NOMO-1 treated with DMSO at 0.1 percent for 48 hours (cell line): ENCODE measurements at regions not wholly inside any gene's neighbourhood (a gene's known extent, or its start where the extent isn't known, plus 50 kb on each side); places are given as distances from the start of the nearest gene placed in this dataset.
"Not testable (repeated sequence)": the region's sequence is repeated elsewhere in the genome, so short reads cannot be mapped to it uniquely, and the experiment has no call there.

ENCODE experiments used
- DNase-seq: peaks from one replicate; lab custom pipeline; 2025; ENCODE audit not compliant: unreplicated experiment; lab: John Stamatoyannopoulos, UW

GRCh38 chr7:51592842-51593599 is 276.4 kb upstream of the COBL start:
- DNase-seq: no peak

DNA sequence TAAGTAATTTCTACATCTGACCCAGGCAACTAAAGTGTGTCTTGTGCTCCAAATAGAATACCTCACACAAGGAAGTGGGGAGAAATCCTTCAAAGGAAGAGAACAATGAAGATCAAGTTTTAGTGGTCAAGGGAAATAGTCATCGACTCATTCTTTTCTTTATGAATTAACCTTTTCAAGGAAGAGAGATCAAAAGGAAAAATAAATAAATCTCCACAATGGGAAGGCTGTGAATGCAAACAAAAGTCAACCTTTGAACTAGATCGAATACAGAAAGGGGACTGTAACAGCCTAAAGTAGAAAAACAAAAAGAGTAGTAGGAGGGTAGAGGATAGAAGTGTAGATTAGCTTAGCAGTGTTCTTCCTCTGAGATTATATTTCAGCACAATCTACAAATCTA is 274.6 kb upstream of the COBL start:
- DNase-seq: no peak

DNA sequence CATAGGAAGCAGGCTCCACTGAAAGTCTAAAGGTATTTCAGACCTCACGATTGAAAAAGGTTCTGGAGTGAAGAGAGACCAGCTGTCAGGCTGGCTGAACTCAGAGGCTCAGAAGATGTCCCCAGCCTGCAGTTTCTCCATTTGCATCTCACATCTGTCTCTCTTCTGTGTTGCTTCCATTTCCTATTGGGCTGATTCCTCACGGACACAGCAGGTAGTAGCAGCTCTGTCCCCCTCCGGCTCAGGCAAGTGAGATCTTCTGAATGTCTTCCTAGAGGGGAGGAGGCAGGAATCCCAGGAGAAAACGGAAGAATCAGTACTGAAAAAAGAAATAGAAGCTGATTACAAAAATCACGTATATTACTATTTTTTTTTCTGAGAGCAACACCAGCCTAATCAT is 274.1 kb upstream of the COBL start:
- DNase-seq: no peak

- DNase-seq: no peak
Observed at GRCh38 chr7:51589111-51589510, 272.5 kb upstream of the COBL start.

GRCh38 chr7:51587604-51588003 is 271.0 kb upstream of the COBL start:
- DNase-seq: no peak

GRCh38 chr7:51577390-51577789 is 260.8 kb upstream of the COBL start:
- DNase-seq: no peak

DNA sequence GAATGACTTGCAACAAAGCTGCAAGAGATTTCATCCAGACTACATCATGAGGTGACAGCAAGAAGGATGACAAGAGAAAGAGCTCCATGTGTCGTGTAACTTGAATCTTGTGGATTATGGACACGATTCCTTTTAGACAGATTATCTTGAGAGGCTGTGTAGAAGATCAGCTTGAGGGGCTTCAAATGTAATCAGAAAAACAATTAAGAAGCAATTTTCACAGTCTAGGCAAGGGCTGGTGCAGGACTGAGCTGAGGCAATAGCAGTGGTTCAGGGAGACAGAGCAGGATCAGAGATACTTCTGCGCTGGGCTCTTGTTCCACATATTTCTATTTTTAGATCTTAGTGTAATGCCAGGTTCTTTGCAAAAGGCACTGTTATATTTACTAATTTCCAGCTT is 253.0 kb upstream of the COBL start:
- DNase-seq: no peak

DNA sequence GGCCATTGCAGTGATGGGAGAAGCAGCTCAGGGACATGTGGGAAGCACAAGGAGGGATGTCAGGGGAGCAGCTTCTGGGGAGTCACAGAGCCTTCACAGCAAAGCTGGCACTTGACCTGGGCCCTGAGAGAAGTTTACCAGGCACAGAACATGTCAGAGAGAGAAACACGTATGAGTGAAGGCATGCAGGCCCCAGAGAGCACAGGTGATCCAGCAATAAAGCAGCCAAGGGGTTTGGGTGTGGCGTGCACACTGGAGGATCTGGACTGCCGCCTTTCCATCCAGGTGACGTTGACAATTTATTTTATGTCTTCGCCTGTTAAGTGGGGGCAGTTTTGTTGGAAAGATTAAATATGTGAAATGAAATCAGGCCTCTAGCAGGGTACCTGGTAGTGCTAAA is 252.6 kb upstream of the COBL start:
- DNase-seq: no peak

DNA sequence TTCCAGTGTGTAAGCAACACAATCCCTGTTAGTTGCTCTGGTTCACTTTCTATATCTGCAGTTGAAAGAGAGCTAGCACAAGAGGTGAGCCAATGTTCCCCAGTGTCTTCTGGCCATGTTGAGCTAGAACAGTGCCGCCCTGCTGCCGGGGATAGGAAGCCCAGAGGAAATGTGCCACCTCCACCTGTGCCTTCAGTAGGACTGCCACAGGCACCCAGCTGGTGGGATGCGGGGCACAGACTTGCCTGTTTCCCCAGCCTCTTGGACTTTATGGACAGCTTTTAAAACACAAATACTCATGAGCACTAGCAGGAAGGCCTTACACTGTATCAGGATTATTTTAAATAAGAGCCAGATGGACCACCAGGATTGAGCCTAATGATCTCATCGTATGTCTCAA is 234.5 kb upstream of the COBL start:
- DNase-seq: no peak

GRCh38 chr7:51545131-51545530 is 228.5 kb upstream of the COBL start:
- no peak for DNase-seq

- DNase-seq: no peak
Observed at GRCh38 chr7:51543801-51544553, 227.4 kb upstream of the COBL start.

DNA sequence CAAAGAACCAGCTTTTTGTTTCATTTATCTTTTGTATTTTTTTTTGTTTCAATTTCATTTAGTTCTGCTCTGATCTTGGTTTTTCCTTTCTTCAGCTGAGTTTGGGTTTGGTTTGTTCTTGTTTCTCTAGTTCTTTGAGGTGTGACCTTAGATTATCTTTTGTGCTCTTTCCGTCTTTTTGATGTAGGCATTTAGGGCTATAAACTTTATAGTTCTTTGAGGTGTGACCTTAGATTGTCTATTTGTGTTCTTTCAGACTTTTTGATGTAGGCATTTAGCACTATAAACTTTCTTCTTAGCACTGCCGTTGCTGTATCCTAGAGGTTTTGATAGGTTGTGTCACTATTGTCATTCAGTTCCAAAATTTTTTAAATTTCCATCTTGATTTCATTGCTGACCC is 224.3 kb upstream of the COBL start:
- not testable (repeated sequence) for DNase-seq

GRCh38 chr7:51539840-51540239 is 223.2 kb upstream of the COBL start:
- DNase-seq: no peak

DNA sequence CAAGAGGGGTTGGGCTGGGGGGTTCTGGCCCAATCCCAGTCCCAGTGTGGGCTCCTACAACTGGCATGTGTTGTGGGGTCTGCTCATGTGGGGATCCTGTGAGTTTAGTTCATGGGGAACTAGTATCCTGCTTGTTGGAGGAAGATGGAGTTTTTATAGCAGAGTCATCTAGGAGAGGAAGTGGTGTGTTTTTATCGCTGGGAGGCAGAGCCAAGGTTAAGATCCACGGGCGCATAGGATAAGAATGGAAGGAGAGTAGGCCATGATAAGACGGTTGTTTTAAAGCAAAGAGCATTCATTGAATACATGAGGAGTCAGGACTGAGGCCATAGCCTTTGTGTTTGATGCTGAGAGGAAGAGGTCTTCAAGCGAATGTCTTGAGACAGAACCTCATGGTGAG is 211.6 kb upstream of the COBL start:
- DNase-seq: no peak

DNA sequence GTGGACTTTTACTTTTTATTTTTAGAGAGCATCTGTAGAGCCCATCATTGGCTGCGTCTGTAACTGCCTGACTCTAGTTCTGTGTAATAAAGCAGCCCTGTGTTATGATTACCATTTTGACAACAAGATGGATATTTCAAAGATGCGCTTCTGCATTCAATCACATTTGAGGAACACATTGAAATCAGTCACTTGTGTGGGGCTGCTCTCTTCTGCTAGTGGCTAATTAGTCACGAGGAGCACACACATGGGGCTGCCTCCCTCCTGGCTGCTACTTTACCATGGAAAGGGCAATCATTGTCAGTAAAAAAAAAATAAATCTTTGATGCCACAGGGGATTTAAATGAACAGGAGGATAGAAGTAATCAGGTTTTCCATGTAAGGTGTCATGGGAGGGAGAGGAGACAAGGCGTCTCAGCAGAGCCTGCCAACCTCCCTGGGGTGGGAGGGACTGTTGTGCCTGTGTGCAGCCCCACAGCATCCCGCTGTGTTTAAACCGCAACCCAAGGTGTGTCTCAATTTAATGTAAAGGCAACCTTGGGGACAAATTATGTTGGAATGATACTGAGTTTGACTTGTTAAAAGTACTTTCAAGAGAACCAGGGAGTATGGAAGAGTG is 205.2 kb upstream of the COBL start:
- no peak for DNase-seq

DNA sequence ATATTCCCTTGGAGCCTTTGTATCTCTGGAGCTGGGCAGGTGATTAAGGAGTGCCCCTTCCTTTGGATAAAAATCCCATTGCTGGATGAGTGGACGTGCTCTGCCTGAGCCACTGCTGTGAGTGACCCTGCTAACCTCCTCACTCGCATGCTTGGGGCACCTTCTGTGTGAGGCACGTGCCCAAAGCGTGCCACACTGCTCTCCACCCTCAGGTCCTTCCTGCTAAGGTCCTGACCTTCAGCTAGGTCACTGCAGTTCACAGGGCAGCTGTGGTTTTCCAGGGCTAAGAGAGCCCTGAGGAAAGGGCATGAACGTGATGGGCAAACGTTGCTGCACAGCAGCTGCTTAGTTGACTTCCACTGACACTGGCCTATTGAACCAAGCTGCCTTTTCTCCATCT is 204.4 kb upstream of the COBL start:
- DNase-seq: no peak

- DNase-seq: no peak
Observed at GRCh38 chr7:51518646-51519045, 202.0 kb upstream of the COBL start.

DNA sequence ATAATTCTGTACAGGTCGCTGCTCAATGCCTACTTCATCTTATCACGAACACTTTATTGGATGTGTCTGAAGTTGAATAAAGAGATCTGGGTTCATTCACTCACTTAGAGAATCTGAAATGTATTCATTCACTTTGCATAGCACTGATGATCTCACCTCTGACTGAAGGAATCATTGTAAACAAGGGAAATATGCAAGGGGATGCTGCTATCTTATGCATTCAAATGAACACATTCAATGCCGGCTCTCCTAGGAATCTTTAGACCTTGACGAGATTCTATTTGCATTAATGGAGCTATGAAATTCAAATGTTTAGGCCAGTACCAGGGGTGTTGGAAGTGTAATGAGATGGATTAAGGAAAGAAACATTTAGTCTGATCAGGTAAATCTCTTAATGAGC is 200.6 kb upstream of the COBL start:
- no peak for DNase-seq

- DNase-seq: no peak
Observed at GRCh38 chr7:51501620-51502019, 185.0 kb upstream of the COBL start.

- no peak for DNase-seq
Observed at GRCh38 chr7:51482976-51483375, 166.4 kb upstream of the COBL start.

DNA sequence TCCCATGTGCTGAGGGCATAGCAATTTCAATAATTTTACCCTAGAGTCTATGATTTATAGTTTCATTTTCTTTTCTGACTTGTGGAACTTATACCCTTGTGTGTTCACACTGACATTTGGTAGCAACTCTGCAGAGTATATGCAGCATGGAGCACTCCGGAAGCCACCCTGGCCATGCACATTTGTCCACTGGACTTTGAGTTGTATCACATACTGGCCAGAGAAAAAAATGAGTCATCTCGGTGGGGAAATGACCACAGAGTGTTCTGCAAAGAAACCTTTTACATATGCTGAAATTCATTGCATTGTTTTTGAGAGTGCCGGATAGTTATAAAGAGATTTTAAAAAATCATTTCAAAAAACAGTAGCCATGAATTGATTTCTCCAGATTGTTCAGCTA is 164.8 kb upstream of the COBL start:
- no peak for DNase-seq

GRCh38 chr7:51477819-51478218 is 161.2 kb upstream of the COBL start:
- DNase-seq: no peak
